ENCODE measurements at regions not wholly inside any gene's neighbourhood (a gene's known extent, or its start where the extent isn't known, plus 50 kb on each side); places are given as distances from the start of the nearest gene placed in this dataset.
"Not testable (repeated sequence)": the region's sequence is repeated elsewhere in the genome, so short reads cannot be mapped to it uniquely, and the experiment has no call there.

- DNase-seq (ENCODE audit: low spot score), result no peak
Observed at GRCh38 chr10:21405981-21406380, 119.5 kb downstream of the SKIDA1 start.

- no peak for DNase-seq (ENCODE audit: low spot score)
Observed at GRCh38 chr10:21403256-21404015, 122.0 kb downstream of the SKIDA1 start.

DNA sequence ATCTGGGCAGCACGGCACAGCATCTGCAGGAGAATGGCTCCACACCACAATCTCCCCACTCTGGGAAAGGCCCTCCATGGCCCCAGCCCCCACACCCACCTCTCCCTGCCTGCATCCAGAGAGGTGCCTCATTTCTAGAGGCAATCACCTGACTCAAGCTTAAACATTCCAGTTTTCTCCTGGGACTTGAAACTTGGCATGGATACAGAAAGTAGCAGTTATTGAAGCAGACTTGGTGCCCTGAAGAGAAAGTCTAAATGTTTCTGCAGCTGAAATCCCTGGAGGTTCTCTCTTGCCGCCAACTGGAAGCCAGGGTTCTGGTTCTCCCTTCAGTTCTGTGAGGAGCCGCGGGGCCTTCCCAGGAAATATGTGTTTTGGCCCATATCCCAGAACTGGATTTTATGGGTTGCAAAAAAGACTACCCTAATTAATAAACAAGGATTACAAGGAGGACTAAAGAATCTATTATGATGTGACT lies 122.8 kb downstream of the SKIDA1 start:
- no peak for DNase-seq (ENCODE audit: low spot score)

DNA sequence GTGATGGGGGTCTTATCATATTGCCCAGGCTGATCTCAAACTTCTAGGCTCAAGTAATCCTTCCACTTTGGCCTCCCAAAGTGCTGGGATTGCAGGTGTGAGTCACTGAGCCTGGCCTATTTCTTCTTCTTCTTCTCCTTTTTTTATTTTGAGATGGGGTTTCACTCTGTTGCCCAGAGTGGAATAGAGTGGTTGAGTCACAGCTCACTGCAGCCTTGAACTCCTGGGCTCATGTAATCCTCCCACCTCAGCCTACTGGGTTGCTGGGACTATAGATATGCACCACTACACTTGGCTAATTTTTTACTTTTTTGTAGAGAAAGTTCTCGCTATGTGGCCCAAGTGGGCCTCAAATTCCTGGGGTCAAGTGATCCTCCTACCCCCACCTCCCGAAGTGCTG lies 124.3 kb downstream of the SKIDA1 start:
- no peak for DNase-seq (ENCODE audit: low spot score)

- no peak for DNase-seq (ENCODE audit: low spot score)
Observed at GRCh38 chr10:21399392-21400035, 126.0 kb downstream of the SKIDA1 start.

- DNase-seq (ENCODE audit: low spot score), result no peak
Observed at GRCh38 chr10:21398563-21399231, 126.8 kb downstream of the SKIDA1 start.

DNA sequence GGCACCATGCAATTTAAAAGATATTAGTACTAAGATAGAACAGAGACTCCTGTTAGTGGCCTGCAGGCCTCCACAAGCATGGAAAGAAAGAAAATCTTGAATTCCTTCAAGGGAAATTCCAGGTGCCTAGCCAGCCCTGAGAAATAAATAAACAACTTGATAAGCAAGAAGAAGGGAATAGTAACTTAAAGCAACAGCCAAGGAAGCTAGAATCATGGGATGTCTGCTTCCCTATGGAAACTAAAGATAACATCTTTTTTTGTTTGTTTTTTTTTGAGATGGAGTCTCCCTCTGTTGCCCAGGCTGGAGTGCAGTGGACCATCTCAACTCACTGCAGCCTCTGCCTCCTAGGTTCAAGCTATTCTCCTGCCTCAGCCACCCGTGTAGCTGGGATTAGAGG lies 128.6 kb downstream of the SKIDA1 start:
- DNase-seq (ENCODE audit: low spot score), result no peak

DNA sequence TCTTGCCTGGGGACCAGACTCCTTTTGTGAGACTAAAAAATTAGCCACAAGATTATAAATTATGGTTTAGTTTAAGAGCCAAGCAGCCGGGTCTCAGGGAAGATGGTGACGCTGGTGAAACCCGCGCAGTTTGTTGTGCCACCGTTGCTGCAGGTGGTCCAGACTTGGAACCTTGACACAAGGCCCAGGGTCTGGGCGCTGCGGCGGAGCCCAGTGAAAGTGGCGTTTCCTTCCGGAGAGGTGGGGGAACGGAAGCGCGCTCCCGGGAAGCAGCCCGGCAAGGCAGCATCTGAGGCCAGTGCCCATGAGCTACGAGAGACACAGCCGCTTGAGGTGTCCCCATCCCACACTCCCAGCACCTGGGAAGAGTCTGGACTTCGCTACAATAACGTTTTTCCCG lies 131.6 kb downstream of the SKIDA1 start:
- DNase-seq (ENCODE audit: low spot score), result no peak

DNA sequence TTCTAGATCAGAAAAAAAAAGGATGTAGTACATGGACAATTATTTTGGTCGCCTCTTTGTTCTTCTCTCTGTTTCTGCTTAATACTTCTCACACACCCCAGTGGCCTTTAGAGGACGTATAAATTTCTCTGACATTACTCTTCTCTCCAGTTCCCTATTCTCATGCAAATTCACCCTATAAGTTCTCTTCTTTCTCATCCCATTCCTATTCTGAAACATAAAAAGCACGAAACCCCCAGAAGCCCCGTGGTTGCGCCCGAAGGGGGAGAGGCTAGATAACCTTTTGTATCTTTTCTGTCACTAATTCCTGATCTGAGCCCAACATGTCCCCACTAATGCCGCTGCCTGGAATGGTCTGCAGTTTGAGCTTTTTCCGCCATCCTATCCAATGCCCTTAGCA lies 136.9 kb downstream of the SKIDA1 start:
- no peak for DNase-seq (ENCODE audit: low spot score)

DNA sequence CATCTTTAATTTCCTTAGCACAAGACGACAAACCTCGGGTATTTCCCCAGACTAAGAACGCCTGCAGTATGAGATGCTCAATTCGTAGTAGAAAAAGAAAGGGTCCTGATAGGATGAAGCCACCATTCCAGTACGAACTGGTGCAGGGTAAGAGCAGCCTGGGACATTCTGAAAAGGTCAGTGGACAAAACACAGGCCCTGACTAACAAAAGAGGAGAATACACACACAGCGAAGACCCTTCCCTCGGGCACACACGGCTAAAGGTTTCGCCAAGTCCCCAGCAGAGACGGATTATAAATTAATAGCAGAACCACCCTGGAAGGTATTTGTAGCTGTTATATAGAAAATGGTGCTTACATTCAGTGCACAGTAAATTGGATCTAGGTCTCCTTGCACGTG lies 137.6 kb downstream of the SKIDA1 start:
- no peak for DNase-seq (ENCODE audit: low spot score)

GRCh38 chr10:21385996-21386585 lies 139.4 kb downstream of the SKIDA1 start:
- DNase-seq (ENCODE audit: low spot score), result no peak

DNA sequence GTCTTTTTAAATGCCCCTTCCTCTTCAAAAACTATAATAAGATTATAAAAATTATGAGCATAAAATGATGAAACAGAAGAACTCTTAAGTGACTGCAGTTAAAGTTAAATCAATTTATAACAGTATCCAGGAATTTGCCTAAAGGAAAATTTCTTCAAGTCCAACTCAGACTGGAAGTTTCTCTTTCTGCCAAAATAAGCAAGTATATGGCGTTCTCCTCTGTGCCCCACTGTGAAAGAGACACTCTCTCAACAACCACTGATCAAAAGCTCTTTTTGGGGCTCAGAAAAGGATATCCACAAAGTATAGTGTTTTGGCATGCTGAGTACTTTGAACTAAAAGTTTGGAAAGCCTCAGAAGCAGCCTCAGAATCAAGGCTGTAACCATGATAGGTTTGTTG lies 139.9 kb downstream of the SKIDA1 start:
- DNase-seq (ENCODE audit: low spot score), result no peak

DNA sequence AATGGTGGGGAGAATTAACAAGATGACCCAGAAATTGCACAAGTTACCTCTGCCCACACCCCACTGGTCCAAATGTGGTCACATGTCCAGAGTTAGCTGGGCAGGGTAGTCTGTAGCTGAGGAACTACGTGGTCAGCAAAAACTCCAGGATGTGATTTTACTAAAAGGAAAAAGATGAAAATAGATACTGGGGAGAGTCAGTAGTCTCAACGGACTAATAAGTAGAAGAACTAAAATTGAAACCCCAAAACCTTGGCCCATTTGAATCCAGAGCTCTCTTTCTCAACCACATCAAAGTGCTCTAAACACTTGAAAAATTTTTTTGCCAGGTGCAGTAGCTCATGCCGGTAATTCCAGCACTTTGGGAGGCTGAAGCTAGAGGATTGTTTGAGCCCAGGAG lies 146.3 kb downstream of the SKIDA1 start:
- DNase-seq (ENCODE audit: low spot score), result no peak

DNA sequence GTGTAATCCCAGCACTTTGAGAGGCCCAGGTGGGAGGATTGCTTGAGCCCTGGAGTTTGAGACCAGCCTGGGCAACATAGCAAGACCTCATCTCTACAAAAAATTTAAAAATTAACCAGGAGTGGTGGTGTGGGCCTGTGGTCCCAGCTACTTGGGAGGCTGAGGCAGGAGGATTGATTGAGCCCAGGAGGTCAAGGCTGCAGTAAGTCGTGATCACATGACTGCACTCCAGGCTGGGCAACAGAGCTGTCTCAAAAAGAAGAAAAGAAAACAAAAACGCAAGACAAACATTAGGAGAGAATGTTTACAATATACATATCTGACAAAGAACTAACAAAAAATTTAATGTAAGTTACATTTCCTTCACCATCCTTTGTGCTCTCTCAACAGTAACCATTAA lies 150.2 kb downstream of the SKIDA1 start:
- DNase-seq (ENCODE audit: low spot score), result not testable (repeated sequence)

DNA sequence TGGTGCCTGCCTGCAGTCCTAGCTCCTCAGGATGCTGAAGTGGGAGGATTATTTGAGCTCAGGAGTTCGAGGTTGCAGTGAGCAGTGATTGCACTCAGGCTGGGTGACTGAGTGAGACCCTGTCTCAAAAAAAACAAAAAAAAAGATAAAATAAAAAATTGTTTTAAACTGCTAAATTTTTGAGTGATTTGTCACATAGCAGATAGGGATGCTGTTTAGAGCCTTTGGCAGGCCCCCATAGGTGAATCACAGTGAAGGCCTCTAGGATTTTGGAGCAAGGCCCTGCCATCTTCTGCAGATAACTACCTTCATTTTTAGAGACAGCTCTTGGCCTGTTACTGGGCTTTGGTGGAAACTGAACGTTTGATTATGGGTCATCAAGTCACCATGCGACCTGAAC lies 151.6 kb downstream of the SKIDA1 start:
- DNase-seq (ENCODE audit: low spot score), result not testable (repeated sequence)

- DNase-seq (ENCODE audit: low spot score), result peak; percentile 86
Observed at GRCh38 chr10:21372651-21373410, 152.7 kb downstream of the SKIDA1 start.

GRCh38 chr10:21369697-21370096 lies 155.8 kb downstream of the SKIDA1 start:
- no peak for DNase-seq (ENCODE audit: low spot score)

DNA sequence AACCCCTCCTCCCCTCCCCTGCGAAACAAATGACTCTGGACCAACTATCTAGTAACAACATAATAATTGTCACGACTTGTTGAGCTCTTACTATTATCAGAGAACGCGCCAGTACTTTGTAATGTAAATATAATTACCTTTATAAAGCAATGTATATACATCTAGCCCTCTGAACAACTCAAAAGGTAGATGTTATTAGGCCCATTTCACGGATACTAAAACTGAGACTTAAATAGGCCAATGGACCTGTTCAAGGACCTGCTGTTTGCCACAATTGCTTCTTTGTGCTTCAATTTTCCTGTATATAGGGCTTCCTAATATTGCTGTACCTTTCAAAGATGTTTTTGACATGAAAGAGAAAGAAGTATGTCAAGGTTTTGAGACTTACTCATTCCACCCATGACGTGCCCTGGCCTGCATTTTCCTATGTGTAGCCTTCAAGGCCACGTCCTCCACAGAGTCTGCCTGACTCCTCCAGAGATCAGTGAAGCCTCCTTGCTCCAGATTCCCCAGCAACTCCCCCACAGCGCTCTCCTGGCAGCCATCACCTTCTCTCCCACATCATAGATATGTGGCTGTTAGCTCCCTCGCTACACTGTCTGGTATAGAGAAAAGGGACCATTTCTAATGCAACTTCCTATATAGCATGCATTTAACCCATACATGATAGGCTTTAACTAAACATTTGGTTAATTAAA lies 156.6 kb downstream of the SKIDA1 start:
- DNase-seq (ENCODE audit: low spot score), result no peak

GRCh38 chr10:21368022-21368582 lies 157.4 kb downstream of the SKIDA1 start:
- DNase-seq (ENCODE audit: low spot score), result peak; percentile 7

GRCh38 chr10:21366108-21366507 lies 159.4 kb downstream of the SKIDA1 start:
- DNase-seq (ENCODE audit: low spot score), result not testable (repeated sequence)
